ENCODE measurements at regions not wholly inside any gene's neighbourhood (a gene's known extent, or its start where the extent isn't known, plus 50 kb on each side); places are given as distances from the start of the nearest gene placed in this dataset.

DNA sequence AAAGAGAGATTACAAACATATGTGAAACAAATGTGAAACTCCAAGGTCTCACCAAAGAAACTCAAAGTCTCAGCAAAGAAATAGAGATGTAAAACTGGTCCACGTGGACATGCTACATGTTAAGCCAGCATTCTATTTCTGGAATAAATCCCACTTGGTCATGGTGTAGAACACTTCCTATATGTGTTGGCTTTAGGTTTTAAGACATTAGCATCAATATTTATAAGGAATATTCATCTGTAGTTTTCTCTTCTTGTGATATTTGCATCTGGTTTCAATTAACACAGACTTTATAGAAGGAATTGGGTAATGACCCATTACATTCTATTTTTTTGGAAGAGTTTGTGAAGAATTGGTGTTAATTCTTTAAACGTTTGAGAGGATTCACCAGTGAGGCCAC is 133.1 kb downstream of the COPS8 start:
- TF ChIP-seq, protein P1, sequence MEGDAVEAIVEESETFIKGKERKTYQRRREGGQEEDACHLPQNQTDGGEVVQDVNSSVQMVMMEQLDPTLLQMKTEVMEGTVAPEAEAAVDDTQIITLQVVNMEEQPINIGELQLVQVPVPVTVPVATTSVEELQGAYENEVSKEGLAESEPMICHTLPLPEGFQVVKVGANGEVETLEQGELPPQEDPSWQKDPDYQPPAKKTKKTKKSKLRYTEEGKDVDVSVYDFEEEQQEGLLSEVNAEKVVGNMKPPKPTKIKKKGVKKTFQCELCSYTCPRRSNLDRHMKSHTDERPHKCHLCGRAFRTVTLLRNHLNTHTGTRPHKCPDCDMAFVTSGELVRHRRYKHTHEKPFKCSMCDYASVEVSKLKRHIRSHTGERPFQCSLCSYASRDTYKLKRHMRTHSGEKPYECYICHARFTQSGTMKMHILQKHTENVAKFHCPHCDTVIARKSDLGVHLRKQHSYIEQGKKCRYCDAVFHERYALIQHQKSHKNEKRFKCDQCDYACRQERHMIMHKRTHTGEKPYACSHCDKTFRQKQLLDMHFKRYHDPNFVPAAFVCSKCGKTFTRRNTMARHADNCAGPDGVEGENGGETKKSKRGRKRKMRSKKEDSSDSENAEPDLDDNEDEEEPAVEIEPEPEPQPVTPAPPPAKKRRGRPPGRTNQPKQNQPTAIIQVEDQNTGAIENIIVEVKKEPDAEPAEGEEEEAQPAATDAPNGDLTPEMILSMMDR (IDR thresholded peaks at IDR 0.05; ENCODE audit: control insufficient read depth, insufficient read depth, low read depth, low read length, missing control alignments) = no peak
- DNase-seq (ENCODE audit: low read depth) = no peak
- no peak overlapping the region for H3K4me3 ChIP-seq (ENCODE audit: control insufficient read depth, low read depth, low read length)

DNA sequence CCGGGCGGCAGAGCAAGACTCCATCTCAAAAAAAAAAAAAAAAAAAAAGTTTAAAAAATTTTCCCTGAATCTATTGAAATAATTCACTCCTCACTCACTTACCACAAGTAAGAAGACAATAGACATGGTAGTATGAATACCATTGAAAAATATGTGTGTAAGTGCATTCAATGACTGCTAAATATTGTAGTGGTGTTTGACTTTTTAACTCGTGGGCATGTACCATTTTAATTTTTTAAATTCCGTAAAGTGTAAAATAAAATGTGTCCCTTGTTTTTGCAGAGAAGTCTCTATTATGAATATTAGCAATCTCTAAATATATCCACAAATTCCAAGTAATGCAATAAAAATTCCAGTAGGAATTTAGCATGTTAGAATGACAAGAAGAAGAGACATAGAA is 134.1 kb downstream of the COPS8 start:
- no peak overlapping the region for H3K4me3 ChIP-seq (ENCODE audit: control insufficient read depth, low read depth, low read length)
- no peak for DNase-seq (ENCODE audit: low read depth)
- TF ChIP-seq, protein P1 (IDR thresholded peaks at IDR 0.05; ENCODE audit: control insufficient read depth, insufficient read depth, low read depth, low read length, missing control alignments) = no peak

DNA sequence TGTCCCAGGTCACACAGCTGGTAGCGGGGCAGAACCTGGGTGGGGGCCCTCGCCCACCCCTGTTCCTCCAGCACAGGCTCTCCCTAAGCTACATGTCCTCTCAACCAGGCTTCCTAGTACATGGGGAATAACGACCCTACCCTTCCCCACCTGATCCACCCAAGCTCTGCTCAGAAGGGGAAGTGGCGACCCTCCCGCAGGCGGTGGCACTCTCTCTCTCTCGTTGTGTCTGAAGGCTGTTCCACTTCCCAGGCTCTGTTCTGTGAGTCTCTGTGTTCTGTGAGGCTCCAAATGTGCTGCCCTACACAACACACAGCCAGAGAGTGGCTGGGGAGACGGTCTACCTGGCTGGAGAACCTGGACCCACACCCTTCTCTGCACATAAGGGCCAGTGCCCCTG is 135.8 kb downstream of the COPS8 start:
- H3K4me3 ChIP-seq (ENCODE audit: control insufficient read depth, low read depth, low read length) = no peak overlapping the region
- no peak for DNase-seq (ENCODE audit: low read depth)
- TF ChIP-seq, protein P1 (IDR thresholded peaks at IDR 0.05; ENCODE audit: control insufficient read depth, insufficient read depth, low read depth, low read length, missing control alignments) = no peak

DNA sequence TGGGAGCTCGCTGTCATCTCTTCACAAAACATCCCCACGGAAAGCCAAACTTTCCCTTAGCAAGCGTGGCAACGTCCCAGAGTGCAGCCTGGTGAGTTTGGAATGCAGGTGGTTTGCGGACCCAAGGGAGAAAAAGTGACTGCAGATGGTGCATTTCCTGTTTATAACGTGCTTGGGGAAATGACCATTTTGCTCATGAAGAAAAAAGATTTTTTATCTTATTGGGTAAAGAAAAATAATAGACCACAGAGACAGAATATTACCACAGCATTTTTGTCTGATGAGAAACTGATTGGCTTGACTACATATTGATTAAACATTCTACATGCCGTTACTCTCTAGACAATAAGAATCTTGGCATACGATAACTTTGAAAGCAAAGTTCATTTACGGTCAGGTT is 136.5 kb downstream of the COPS8 start:
- peak; percentile 96 for DNase-seq (ENCODE audit: low read depth)
- no peak overlapping the region for H3K4me3 ChIP-seq (ENCODE audit: control insufficient read depth, low read depth, low read length)
- TF ChIP-seq, protein P1 (IDR thresholded peaks at IDR 0.05; ENCODE audit: control insufficient read depth, insufficient read depth, low read depth, low read length, missing control alignments) = no peak

DNA sequence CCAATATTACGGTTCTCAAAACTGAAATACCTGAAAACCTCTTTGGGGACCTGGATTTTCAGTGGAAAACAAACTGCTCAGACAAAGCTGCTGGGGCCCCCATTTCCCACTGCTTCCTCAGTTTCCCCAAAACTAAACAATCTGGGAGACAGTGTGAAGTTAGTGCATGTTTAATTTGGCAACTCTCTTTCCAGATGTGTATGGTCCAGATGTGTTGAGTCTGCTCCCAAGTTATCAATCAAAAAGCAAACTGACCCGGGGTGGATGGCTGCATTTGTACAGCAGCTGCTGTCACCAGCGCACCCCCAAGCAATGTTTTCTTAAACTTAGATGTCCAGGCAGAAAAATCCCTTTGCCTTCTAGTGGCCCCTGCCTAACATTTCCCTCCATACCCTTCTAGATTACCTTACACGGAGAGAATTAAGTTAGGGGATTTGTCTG is 136.9 kb downstream of the COPS8 start:
- TF ChIP-seq, protein P1 (IDR thresholded peaks at IDR 0.05; ENCODE audit: control insufficient read depth, insufficient read depth, low read depth, low read length, missing control alignments) = no peak
- H3K4me3 ChIP-seq (ENCODE audit: control insufficient read depth, low read depth, low read length) = no peak overlapping the region
- DNase-seq (ENCODE audit: low read depth) = no peak

DNA sequence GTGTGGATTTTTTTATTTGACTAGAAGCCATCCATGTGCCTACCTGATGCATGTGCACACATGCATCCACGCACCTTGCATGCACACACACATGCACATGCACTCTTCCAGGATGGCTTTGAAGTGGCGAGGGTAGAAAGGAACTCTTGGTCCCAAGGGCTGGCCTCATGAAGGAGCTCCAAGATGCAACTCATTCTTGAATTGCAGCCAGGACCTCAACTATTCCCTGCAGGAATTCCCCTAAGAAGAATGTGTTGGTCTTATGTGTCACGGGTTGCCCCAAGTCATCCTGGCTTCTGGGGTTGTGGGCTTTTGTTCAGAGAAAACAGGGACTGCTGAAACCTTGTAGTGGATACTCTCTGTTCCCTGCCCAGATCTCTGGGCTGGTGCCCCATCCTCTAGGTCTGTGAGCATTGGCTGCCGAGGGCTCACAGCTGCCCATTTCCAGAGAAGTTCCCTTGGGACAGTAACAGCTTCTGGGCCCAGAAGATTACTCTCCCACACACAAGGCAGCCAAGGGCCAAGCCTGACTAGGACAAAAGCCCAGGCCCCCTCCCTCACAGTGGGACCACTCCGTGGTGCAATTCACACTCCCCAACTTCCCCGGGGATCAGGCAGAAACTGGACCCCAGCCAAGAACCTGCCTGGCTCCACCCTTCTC is 137.6 kb downstream of the COPS8 start:
- H3K4me3 ChIP-seq (ENCODE audit: control insufficient read depth, low read depth, low read length) = no peak overlapping the region
- TF ChIP-seq, protein P1 (IDR thresholded peaks at IDR 0.05; ENCODE audit: control insufficient read depth, insufficient read depth, low read depth, low read length, missing control alignments) = no peak
- DNase-seq (ENCODE audit: low read depth) = peak; percentile 98

Measured in AG09309 (cell line).